IPS DF 6.9 (cell line): ENCODE measurements at regions not wholly inside any gene's neighbourhood (a gene's known extent, or its start where the extent isn't known, plus 50 kb on each side); places are given as distances from the start of the nearest gene placed in this dataset.

Experiments used
- DNase-seq: peaks from one replicate; pipeline ENCODE4 v3.0.0-alpha.2; 2013; ENCODE audit warnings: low read depth, low spot score
- H3K27ac ChIP-seq: one replicate; pipeline ENCODE4 v1.5.1; 2013; ENCODE audit warnings: low read length, control low read depth
- H3K27me3 ChIP-seq: 2 replicates; pipeline ENCODE4 v1.6.1; 2013; ENCODE audit warnings: mild to moderate bottlenecking, low read length; ENCODE audit not compliant: control insufficient read depth, insufficient read depth
- H3K36me3 ChIP-seq: 2 replicates; pipeline ENCODE4 v1.6.1; 2013; ENCODE audit warnings: low read length; ENCODE audit not compliant: control insufficient read depth, insufficient read depth
- H3K4me1 ChIP-seq: 2 replicates; pipeline ENCODE4 v1.6.1; 2013; ENCODE audit warnings: low read length; ENCODE audit not compliant: control insufficient read depth, insufficient read depth
- H3K4me3 ChIP-seq: 2 replicates; pipeline ENCODE4 v1.5.1; 2013; ENCODE audit warnings: mild to moderate bottlenecking, low read length
- H3K9me3 ChIP-seq: 2 replicates; pipeline ENCODE4 v1.6.1; 2013; ENCODE audit warnings: low read length, inconsistent platforms; ENCODE audit not compliant: control insufficient read depth, insufficient read depth
- WGBS: extraction: QIAGEN DNeasy Blood & Tissue Kit; methylation state at CpG from one replicate; pipeline ENCODE4 v1.1.7; 2013; ENCODE audit warnings: mixed read lengths, missing lambda C conversion rate; ENCODE audit not compliant: insufficient read length, insufficient coverage; 5-methylcytosine and 5-hydroxymethylcytosine counted together

DNA sequence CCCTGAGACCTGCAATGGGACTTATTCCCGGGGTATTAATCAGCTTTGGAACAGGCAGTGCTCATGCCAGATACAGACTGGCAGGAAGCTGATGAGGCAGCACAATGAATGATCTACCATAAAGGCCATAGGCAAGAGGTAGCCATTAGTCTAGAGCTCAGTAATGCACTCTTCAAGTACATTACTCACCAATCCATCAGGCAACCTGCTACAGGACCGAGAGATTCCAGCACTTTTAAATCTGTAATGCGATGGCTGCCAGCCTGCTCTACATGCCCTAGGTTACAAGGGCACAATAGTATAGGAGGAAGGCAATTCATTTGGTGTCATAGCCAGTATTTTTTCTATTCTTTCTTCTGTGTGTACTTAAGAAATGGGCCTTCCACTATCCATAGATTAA lies 217.8 kb upstream of the PMFBP1 start:
- Histone ChIP-seq H3K27me3 (no peaks in the 10 kb centered on the region), H3K4me1 (no peaks in the 10 kb centered on the region), H3K36me3 (no peaks in the 10 kb centered on the region), H3K4me3 (no peak overlapping the region), H3K9me3 (no peaks in the 10 kb centered on the region), H3K27ac (no peak overlapping the region)
- WGBS: no CpG with 5 or more reads among the region's 3 CpGs
- DNase-seq: no peak

- Histone ChIP-seq H3K27me3 (no peaks in the 10 kb centered on the region), H3K36me3 (no peaks in the 10 kb centered on the region), H3K4me3 (no peak overlapping the region), H3K27ac (no peak overlapping the region), H3K4me1 (no peaks in the 10 kb centered on the region), H3K9me3 (no peaks in the 10 kb centered on the region)
- DNase-seq: no peak
Measured at GRCh38 chr16:72388007-72388406, 216.1 kb upstream of the PMFBP1 start.

- no peak overlapping the region for H3K4me3 ChIP-seq
- no CpG with 5 or more reads among the region's 5 CpGs for WGBS
Measured at GRCh38 chr16:72384651-72385050, 212.7 kb upstream of the PMFBP1 start.

DNA sequence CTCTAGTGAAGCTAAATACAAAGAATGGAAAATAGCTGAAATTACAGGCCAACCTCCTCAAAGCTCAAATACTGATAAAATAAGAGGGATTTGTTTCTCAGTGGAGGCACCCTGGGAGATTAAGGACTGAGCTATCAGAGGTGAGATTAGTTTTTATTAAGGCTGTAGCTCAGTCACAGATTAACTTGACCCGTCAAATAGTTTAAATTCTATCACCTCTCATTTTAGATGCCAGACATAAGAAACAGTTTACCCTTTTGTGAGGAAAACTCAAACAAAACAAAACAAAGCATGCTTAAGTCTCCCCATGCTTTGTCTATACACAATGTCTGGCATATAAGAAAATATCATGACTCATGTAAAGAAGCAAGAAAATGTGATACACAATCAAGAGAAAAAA lies 208.3 kb upstream of the PMFBP1 start:
- DNase-seq: no peak
- WGBS: no CpG with 5 or more reads among the region's 1 CpG

More at GRCh38 chr16:72384651-72385050, 212.7 kb upstream of the PMFBP1 start:
- Histone ChIP-seq H3K36me3 (no peaks in the 10 kb centered on the region), H3K27me3 (no peaks in the 10 kb centered on the region), H3K4me1 (no peaks in the 10 kb centered on the region), H3K27ac (no peak overlapping the region), H3K9me3 (no peaks in the 10 kb centered on the region)
- no peak for DNase-seq

DNA sequence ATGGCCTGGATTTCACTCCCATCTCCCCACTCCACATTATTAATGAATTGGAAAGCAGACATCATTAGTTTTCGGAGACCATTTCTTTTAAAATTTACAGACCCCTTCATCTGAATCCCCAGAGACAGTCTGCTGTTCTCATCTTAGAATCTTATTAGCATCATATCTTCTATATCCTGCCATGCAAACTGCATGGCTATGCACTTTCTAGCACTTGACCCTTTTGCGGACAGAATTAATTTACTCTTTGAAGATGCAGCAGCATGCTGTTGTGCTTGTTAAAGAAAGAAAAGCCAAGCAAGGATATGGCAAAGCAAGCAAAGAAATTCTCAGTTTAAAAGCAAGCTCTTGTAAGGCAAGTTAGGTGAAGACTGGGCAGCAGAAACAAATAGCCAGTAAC lies 201.2 kb upstream of the PMFBP1 start:
- no peaks in the 10 kb centered on the region for H3K36me3 ChIP-seq
- no peaks in the 10 kb centered on the region for H3K27me3 ChIP-seq
- H3K4me1 ChIP-seq: peaks cover 2% of the 10 kb centered on the region; the same call in 1 of the 2 replicates
- WGBS: no CpG with 5 or more reads among the region's 2 CpGs
- H3K27ac ChIP-seq: no peak overlapping the region
- no peaks in the 10 kb centered on the region for H3K9me3 ChIP-seq
- no peak for DNase-seq
- no peak overlapping the region for H3K4me3 ChIP-seq

More for the DNA sequence above, 208.3 kb upstream of the PMFBP1 start:
- Histone ChIP-seq H3K27me3 (no peaks in the 10 kb centered on the region), H3K4me3 (no peak overlapping the region), H3K4me1 (no peaks in the 10 kb centered on the region), H3K36me3 (no peaks in the 10 kb centered on the region), H3K9me3 (no peaks in the 10 kb centered on the region), H3K27ac (no peak overlapping the region)

GRCh38 chr16:72372087-72373045 lies 200.4 kb upstream of the PMFBP1 start:
- H3K4me1 ChIP-seq: peaks cover 2% of the 10 kb centered on the region; the same call in 1 of the 2 replicates
- H3K9me3 ChIP-seq: no peaks in the 10 kb centered on the region
- H3K4me3 ChIP-seq: no peak overlapping the region
- no peak overlapping the region for H3K27ac ChIP-seq
- no peaks in the 10 kb centered on the region for H3K36me3 ChIP-seq
- no CpG with 5 or more reads among the region's 15 CpGs for WGBS
- no peaks in the 10 kb centered on the region for H3K27me3 ChIP-seq
- no peak for DNase-seq

GRCh38 chr16:72371307-72372086 lies 199.5 kb upstream of the PMFBP1 start:
- Histone ChIP-seq H3K9me3 (no peaks in the 10 kb centered on the region), H3K36me3 (no peaks in the 10 kb centered on the region), H3K27ac (no peak overlapping the region), H3K27me3 (no peaks in the 10 kb centered on the region), H3K4me3 (no peak overlapping the region), H3K4me1 (peaks cover 2% of the 10 kb centered on the region; the same call in 1 of the 2 replicates)
- no CpG with 5 or more reads among the region's 10 CpGs for WGBS
- peak; percentile 18 for DNase-seq

- Histone ChIP-seq H3K36me3 (no peaks in the 10 kb centered on the region), H3K27me3 (no peaks in the 10 kb centered on the region), H3K27ac (no peak overlapping the region), H3K4me1 (peaks cover 2% of the 10 kb centered on the region; the same call in 1 of the 2 replicates), H3K9me3 (no peaks in the 10 kb centered on the region), H3K4me3 (no peak overlapping the region)
- no CpG with 5 or more reads among the region's 1 CpG for WGBS
- DNase-seq: no peak
Measured at GRCh38 chr16:72369274-72369673, 197.3 kb upstream of the PMFBP1 start.

DNA sequence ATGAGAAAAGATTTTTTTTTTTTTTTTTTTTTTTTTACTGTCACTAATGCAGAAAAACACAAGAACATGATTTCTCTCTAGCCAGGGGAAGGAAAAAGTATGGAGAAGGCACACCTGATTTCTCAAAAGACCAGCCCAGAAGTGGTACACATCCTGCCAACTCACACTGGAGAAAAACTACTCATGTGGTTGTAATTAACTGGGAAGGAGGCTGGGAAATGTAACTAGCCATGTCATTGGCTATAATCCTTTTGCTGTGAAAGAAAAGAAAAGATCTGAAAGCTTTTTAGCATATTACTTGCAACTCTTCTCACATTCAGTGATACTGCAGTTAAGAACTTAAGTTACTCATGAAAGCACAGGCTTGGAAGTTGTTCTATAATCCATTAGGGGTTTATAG lies 195.9 kb upstream of the PMFBP1 start:
- Histone ChIP-seq H3K27me3 (no peaks in the 10 kb centered on the region), H3K9me3 (no peaks in the 10 kb centered on the region), H3K4me1 (peaks cover 2% of the 10 kb centered on the region; the same call in 1 of the 2 replicates), H3K4me3 (no peak overlapping the region), H3K36me3 (no peaks in the 10 kb centered on the region), H3K27ac (no peak overlapping the region)
- no peak for DNase-seq

DNA sequence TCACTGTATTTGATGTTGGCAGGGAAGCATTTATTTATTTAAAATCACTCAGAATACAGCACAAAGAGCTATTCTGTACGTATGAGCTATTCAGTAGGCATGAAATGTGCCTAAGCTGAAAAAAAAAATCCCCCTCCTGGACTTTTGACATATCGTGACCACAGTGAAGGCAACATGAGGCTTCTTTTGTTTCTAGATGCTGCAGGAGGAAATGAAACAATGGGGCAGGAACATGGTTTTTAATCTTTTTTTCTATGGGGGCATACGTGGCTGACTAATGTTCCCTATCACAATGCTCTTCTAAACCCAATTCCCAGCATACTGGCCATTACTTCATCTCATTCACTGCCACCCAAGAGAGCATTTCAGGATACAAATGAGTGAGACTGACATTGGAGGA lies 191.0 kb upstream of the PMFBP1 start:
- H3K4me1 ChIP-seq: no peaks in the 10 kb centered on the region
- H3K27me3 ChIP-seq: no peaks in the 10 kb centered on the region
- WGBS: no CpG with 5 or more reads among the region's 3 CpGs
- H3K36me3 ChIP-seq: no peaks in the 10 kb centered on the region
- no peak for DNase-seq
- no peak overlapping the region for H3K27ac ChIP-seq
- H3K9me3 ChIP-seq: no peaks in the 10 kb centered on the region
- H3K4me3 ChIP-seq: no peak overlapping the region
